Renal pelvis (tissue), 1 donor: ENCODE measurements at regions not wholly inside any gene's neighbourhood (a gene's known extent, or its start where the extent isn't known, plus 50 kb on each side); places are given as distances from the start of the nearest gene placed in this dataset.

ENCODE experiments used
- DNase-seq: peaks from one replicate; pipeline ENCODE4 v3.0.0-alpha.2; 2013

- no peak for DNase-seq
Observed at GRCh38 chr13:23983671-23984070, 86.4 kb upstream of the C1QTNF9B start.

GRCh38 chr13:23984546-23984945 is 87.2 kb upstream of the C1QTNF9B start:
- DNase-seq: peak; percentile 41

- DNase-seq: no peak
Observed at GRCh38 chr13:23985060-23985459, 87.8 kb upstream of the C1QTNF9B start.

- DNase-seq: no peak
Observed at GRCh38 chr13:23985839-23986238, 88.5 kb upstream of the C1QTNF9B start.

GRCh38 chr13:23986619-23987018 is 89.3 kb upstream of the C1QTNF9B start:
- DNase-seq: no peak

GRCh38 chr13:23987331-23987894 is 90.1 kb upstream of the C1QTNF9B start:
- DNase-seq: no peak

GRCh38 chr13:23988546-23989122 is 91.3 kb upstream of the C1QTNF9B start:
- no peak for DNase-seq

GRCh38 chr13:23990455-23990854 is 93.2 kb upstream of the C1QTNF9B start:
- no peak for DNase-seq

- no peak for DNase-seq
Observed at GRCh38 chr13:23991119-23991518, 93.8 kb upstream of the C1QTNF9B start.

- DNase-seq: no peak
Observed at GRCh38 chr13:23992781-23993679, 95.7 kb upstream of the C1QTNF9B start.

GRCh38 chr13:23993680-23993985 is 96.3 kb upstream of the C1QTNF9B start:
- DNase-seq: no peak

GRCh38 chr13:23995283-23996073 is 98.2 kb upstream of the C1QTNF9B start:
- no peak for DNase-seq

GRCh38 chr13:23996456-23996855 is 99.2 kb upstream of the C1QTNF9B start:
- no peak for DNase-seq

- DNase-seq: no peak
Observed at GRCh38 chr13:23999424-23999823, 102.1 kb upstream of the C1QTNF9B start.

- DNase-seq: no peak
Observed at GRCh38 chr13:24002206-24002815, 105.0 kb upstream of the C1QTNF9B start.

- DNase-seq: no peak
Observed at GRCh38 chr13:24004142-24004899, 107.0 kb upstream of the C1QTNF9B start.

GRCh38 chr13:24004971-24005370 is 107.7 kb upstream of the C1QTNF9B start:
- no peak for DNase-seq

GRCh38 chr13:24005755-24006281 is 108.5 kb upstream of the C1QTNF9B start:
- DNase-seq: no peak

- DNase-seq: no peak
Observed at GRCh38 chr13:24006520-24007248, 109.4 kb upstream of the C1QTNF9B start.

GRCh38 chr13:24007979-24008620 is 110.8 kb upstream of the C1QTNF9B start:
- no peak for DNase-seq
